ENCODE measurements at regions not wholly inside any gene's neighbourhood (a gene's known extent, or its start where the extent isn't known, plus 50 kb on each side); places are given as distances from the start of the nearest gene placed in this dataset.

DNA sequence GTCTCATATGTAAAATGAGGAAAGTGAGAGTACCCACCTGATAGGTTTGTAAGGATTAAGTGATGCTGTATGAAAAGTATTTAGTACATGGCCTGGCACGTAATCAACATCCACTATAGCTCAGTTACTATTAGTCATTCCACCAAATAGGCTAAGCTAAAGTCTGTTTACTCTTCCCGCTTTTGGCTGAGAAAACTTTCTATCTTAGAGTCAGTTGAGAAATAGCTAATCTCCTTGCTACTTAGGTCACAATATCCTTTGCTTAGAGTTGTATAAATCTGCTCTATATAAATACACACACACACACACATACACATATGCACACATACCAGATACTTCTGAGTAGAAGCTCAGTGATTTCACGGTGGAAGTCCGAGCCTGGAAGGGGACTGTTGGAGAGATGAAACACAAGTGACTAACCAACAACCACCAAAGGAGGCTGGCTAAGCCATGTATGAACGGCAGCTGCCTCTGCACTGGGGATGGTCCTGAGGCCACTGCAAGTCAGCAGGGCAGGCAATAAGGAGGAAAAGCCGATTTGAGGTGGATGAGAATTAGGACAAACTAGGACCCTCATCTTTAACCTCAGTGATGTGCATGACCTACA, 104.6 kb upstream of the EPHA4 start:
- TF ChIP-seq, protein P1, sequence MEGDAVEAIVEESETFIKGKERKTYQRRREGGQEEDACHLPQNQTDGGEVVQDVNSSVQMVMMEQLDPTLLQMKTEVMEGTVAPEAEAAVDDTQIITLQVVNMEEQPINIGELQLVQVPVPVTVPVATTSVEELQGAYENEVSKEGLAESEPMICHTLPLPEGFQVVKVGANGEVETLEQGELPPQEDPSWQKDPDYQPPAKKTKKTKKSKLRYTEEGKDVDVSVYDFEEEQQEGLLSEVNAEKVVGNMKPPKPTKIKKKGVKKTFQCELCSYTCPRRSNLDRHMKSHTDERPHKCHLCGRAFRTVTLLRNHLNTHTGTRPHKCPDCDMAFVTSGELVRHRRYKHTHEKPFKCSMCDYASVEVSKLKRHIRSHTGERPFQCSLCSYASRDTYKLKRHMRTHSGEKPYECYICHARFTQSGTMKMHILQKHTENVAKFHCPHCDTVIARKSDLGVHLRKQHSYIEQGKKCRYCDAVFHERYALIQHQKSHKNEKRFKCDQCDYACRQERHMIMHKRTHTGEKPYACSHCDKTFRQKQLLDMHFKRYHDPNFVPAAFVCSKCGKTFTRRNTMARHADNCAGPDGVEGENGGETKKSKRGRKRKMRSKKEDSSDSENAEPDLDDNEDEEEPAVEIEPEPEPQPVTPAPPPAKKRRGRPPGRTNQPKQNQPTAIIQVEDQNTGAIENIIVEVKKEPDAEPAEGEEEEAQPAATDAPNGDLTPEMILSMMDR (IDR thresholded peaks at IDR 0.05) = no peak
- no peak for TF ChIP-seq POLR2AphosphoS5 (IDR thresholded peaks at IDR 0.05; ENCODE audit: insufficient read depth in 1 of 2, low read depth in 1 of 2)
- TF ChIP-seq POLR2A (IDR thresholded peaks at IDR 0.05) = no peak
- no peak overlapping the region for H3K27ac ChIP-seq
- H3K9me3 ChIP-seq = no peaks in the 10 kb centered on the region
- H3K36me3 ChIP-seq = no peaks in the 10 kb centered on the region
- intact Hi-C loops (cut with DNase I) = no loop called here
- H3K27me3 ChIP-seq = no peaks in the 10 kb centered on the region
- no peak overlapping the region for H3K4me3 ChIP-seq
- DNase-seq (ENCODE audit: extremely low spot score in 2 of 2) = no peak
- H3K4me1 ChIP-seq = no peaks in the 10 kb centered on the region

DNA sequence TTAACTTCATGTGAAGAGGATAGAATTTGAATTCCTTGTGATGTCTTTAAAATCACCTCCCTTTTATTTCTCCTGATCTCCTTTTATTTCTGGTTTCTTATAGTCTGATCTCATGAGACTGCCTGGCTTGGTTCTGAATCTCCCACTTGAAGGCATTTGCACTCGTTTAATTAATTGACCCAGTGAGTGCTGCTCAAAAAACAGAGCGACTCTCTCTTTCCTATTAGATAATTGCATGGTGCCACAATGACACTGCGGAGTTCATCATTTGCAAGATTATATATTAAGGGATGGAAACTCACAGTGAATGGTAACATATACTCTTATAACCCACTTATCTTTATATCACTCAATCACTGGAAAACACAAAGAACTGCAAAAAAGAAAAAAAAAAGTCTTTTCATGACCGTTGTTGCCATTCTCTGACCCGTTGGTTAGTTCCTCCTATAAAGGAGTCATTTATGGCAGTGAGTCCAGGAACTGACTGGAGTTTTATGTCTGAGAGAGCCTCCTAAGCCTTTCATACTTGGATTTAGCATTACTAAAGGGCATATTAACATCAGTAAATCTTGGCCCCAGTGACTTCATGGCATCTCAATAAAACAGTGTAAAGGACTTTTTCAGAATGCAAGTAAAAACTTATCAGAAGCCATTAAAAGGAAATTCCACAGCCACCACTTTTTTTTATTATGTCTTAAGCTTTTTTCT, 103.3 kb upstream of the EPHA4 start:
- no peak for DNase-seq (ENCODE audit: extremely low spot score in 2 of 2)
- H3K27me3 ChIP-seq = no peaks in the 10 kb centered on the region
- no peak overlapping the region for H3K27ac ChIP-seq
- no peaks in the 10 kb centered on the region for H3K9me3 ChIP-seq
- TF ChIP-seq POLR2A (IDR thresholded peaks at IDR 0.05) = no peak
- TF ChIP-seq, protein P1 (IDR thresholded peaks at IDR 0.05) = no peak
- no peak for TF ChIP-seq POLR2AphosphoS5 (IDR thresholded peaks at IDR 0.05; ENCODE audit: insufficient read depth in 1 of 2, low read depth in 1 of 2)
- intact Hi-C loops (cut with DNase I) = no loop called here
- H3K36me3 ChIP-seq = no peaks in the 10 kb centered on the region
- no peak overlapping the region for H3K4me3 ChIP-seq
- H3K4me1 ChIP-seq = no peaks in the 10 kb centered on the region

DNA sequence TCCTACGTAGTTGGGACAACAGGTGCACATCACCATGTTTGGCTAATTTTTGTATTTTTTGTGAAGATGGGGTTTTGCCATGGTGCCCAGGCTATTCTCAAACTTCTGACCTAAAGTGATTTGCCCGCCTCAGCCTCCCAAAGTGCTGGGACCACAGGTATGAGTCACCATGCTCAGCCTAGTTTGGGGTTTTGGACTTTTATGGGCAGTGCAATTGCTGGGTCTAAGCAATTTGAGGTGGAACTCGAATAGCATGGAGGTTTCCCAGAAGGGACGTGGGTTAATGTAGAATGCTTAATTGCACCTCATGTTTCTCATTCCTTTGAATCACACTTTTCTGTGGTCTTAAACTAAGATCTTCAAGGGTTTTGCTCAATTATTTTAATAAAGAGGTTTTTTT, 102.3 kb upstream of the EPHA4 start:
- no peaks in the 10 kb centered on the region for H3K9me3 ChIP-seq
- no peaks in the 10 kb centered on the region for H3K4me1 ChIP-seq
- DNase-seq (ENCODE audit: extremely low spot score in 2 of 2) = no peak
- H3K36me3 ChIP-seq = no peaks in the 10 kb centered on the region
- TF ChIP-seq, protein P1 (IDR thresholded peaks at IDR 0.05) = no peak
- no peak for TF ChIP-seq POLR2A (IDR thresholded peaks at IDR 0.05)
- no peak for TF ChIP-seq POLR2AphosphoS5 (IDR thresholded peaks at IDR 0.05; ENCODE audit: insufficient read depth in 1 of 2, low read depth in 1 of 2)
- H3K4me3 ChIP-seq = no peak overlapping the region
- H3K27ac ChIP-seq = no peak overlapping the region
- intact Hi-C loops (cut with DNase I) = no loop called here
- H3K27me3 ChIP-seq = no peaks in the 10 kb centered on the region

DNA sequence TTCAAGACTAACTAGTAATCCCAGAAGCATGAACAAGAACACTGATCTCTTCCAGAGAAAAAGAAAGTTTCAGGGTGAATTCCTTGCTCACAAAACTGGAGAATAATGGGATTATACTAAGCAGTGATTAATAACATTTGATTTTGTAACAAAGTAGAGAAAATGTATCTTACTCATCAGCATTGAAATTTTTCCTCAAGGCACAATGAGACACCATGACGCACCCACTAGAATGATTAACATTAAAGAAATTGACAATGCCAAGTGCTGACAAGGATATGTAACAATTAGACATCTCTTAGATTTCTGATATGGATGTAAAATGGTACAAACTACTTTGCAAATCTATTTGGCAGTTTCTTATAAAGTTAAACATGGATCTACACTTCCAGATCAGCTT, 101.1 kb upstream of the EPHA4 start:
- no peaks in the 10 kb centered on the region for H3K27me3 ChIP-seq
- H3K4me1 ChIP-seq = no peaks in the 10 kb centered on the region
- H3K9me3 ChIP-seq = no peaks in the 10 kb centered on the region
- intact Hi-C loops (cut with DNase I) = no loop called here
- no peaks in the 10 kb centered on the region for H3K36me3 ChIP-seq
- DNase-seq (ENCODE audit: extremely low spot score in 2 of 2) = no peak
- H3K4me3 ChIP-seq = no peak overlapping the region
- TF ChIP-seq POLR2A (IDR thresholded peaks at IDR 0.05) (no peak), POLR2AphosphoS5 (IDR thresholded peaks at IDR 0.05; ENCODE audit: insufficient read depth in 1 of 2, low read depth in 1 of 2) (no peak)
- TF ChIP-seq, protein P1 (IDR thresholded peaks at IDR 0.05) = no peak
- no peak overlapping the region for H3K27ac ChIP-seq

DNA sequence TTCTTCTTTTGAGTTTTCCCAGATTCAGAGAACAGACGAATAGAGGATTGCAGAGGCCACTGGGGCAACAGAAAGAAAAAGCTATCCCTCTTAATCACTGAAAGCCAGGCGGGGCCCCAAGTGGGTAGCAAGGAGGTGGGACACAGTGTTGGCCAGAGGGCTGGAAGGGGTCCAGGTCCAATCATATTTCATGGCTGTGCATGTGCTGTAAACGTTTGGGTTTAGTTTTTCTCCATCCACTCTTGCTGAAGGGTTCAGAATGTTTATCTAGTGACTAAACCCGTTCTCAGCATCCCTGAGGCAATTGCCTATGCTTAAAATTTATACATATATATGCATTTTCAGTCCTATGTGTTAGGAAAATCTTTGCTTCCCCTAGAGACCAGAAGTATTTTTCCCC, 99.4 kb upstream of the EPHA4 start:
- intact Hi-C loops (cut with DNase I) = no loop called here
- Histone ChIP-seq H3K27me3 (no peaks in the 10 kb centered on the region), H3K4me3 (no peak overlapping the region), H3K36me3 (no peaks in the 10 kb centered on the region), H3K9me3 (no peaks in the 10 kb centered on the region), H3K27ac (no peak overlapping the region), H3K4me1 (no peaks in the 10 kb centered on the region)
- TF ChIP-seq POLR2A (IDR thresholded peaks at IDR 0.05) = no peak
- no peak for DNase-seq (ENCODE audit: extremely low spot score in 2 of 2)

Measured in vagina (tissue), 2 donors.